Neuronal stem cell (in vitro differentiated cells): ENCODE measurements at regions not wholly inside any gene's neighbourhood (a gene's known extent, or its start where the extent isn't known, plus 50 kb on each side); places are given as distances from the start of the nearest gene placed in this dataset.

ENCODE experiments used
- DNase-seq: peaks from one replicate; pipeline ENCODE4 v3.0.0-alpha.2; 2013; ENCODE audit warnings: low spot score
- H2AFZ ChIP-seq: one replicate; pipeline ENCODE4 v1.6.1; 2013; ENCODE audit warnings: mild to moderate bottlenecking, low read length, inconsistent platforms
- H2AK5ac ChIP-seq: 2 replicates; pipeline ENCODE4 v1.6.1; 2013; ENCODE audit warnings: low read depth, mild to moderate bottlenecking, inconsistent platforms, low read length, moderate library complexity, mixed read lengths
- H2BK120ac ChIP-seq: 2 replicates; pipeline ENCODE4 v1.6.1; 2013; ENCODE audit warnings: low read depth, mild to moderate bottlenecking, inconsistent platforms, low read length, moderate library complexity, mixed read lengths
- H2BK12ac ChIP-seq: one replicate; pipeline ENCODE4 v1.6.1; 2013; ENCODE audit warnings: low read length, inconsistent platforms
- H2BK15ac ChIP-seq: 2 replicates; pipeline ENCODE4 v1.6.1; 2013; ENCODE audit warnings: mild to moderate bottlenecking, low read length, inconsistent platforms, mixed read lengths
- H2BK5ac ChIP-seq: one replicate; pipeline ENCODE4 v1.6.1; 2013; ENCODE audit warnings: inconsistent platforms, mild to moderate bottlenecking, low read length, moderate library complexity
- H3K14ac ChIP-seq: one replicate; pipeline ENCODE4 v1.6.1; 2013; ENCODE audit warnings: low read length, inconsistent platforms
- H3K18ac ChIP-seq: 2 replicates; pipeline ENCODE4 v1.6.1; 2013; ENCODE audit warnings: low read length, inconsistent platforms
- H3K23ac ChIP-seq: 2 replicates; pipeline ENCODE4 v1.6.1; 2013; ENCODE audit warnings: low read depth, mild to moderate bottlenecking, mixed read lengths, low read length, inconsistent platforms; ENCODE audit not compliant: poor library complexity
- H3K27ac ChIP-seq: replicated peaks from 3 replicates; pipeline ENCODE4 v1.5.1; 2013; ENCODE audit warnings: low read length, inconsistent platforms
- H3K27me3 ChIP-seq, 3 experiments: 2 replicates each; pipeline ENCODE4 v1.6.1; 2013; ENCODE audit warnings: low read length in 3 of 3, mild to moderate bottlenecking in 2 of 3, inconsistent platforms in 1 of 3, low read depth in 1 of 3, mixed read lengths in 1 of 3, moderate library complexity in 1 of 3; ENCODE audit not compliant: control insufficient read depth in 3 of 3, insufficient read depth in 3 of 3
- H3K36me3 ChIP-seq, 2 donors: replicated peaks in 1 of 2; 2 replicates each; pipeline ENCODE4 v1.6.1; 2013; ENCODE audit warnings: low read length in 2 of 2; ENCODE audit not compliant: control insufficient read depth in 2 of 2, insufficient read depth in 2 of 2
- H3K4ac ChIP-seq: 2 replicates; pipeline ENCODE4 v1.6.1; 2013; ENCODE audit warnings: inconsistent platforms, mild to moderate bottlenecking, low read length, moderate library complexity
- H3K4me1 ChIP-seq, 2 donors: 1 replicate in 1 of 2; 2 replicates in 1 of 2; pipeline ENCODE4 v1.6.1; 2013; ENCODE audit warnings: low read length in 2 of 2, low read depth in 1 of 2; ENCODE audit not compliant: control insufficient read depth in 2 of 2, insufficient read depth in 1 of 2
- H3K4me2 ChIP-seq: one replicate; pipeline ENCODE4 v1.6.1; 2013; ENCODE audit warnings: mild to moderate bottlenecking, low read length, inconsistent platforms; ENCODE audit not compliant: insufficient read depth, poor library complexity, severe bottlenecking
- H3K4me3 ChIP-seq, 2 donors: 2 replicates each; pipeline ENCODE4 v1.5.1; 2013; ENCODE audit warnings: low read length in 2 of 2, mild to moderate bottlenecking in 2 of 2, inconsistent platforms in 1 of 2, moderate library complexity in 1 of 2
- H3K79me1 ChIP-seq: one replicate; pipeline ENCODE4 v1.6.1; 2013; ENCODE audit warnings: low read depth, mild to moderate bottlenecking, inconsistent platforms, low read length, moderate library complexity
- H3K9ac ChIP-seq: one replicate; pipeline ENCODE4 v1.6.1; 2013; ENCODE audit warnings: mild to moderate bottlenecking, low read depth, low read length, inconsistent platforms; ENCODE audit not compliant: poor library complexity
- H3K9me3 ChIP-seq, 2 donors: replicated peaks in 1 of 2; 2 replicates each; pipeline versions ENCODE3 to v1.6.1; 2013; ENCODE audit warnings: low read length in 2 of 2, mild to moderate bottlenecking in 2 of 2, inconsistent platforms in 1 of 2, low read depth in 1 of 2, mixed read lengths in 1 of 2, moderate library complexity in 1 of 2; ENCODE audit not compliant: control insufficient read depth in 2 of 2, insufficient read depth in 1 of 2
- H4K8ac ChIP-seq: one replicate; pipeline ENCODE4 v1.6.1; 2013; ENCODE audit warnings: low read depth, mild to moderate bottlenecking, inconsistent platforms, low read length, moderate library complexity
- H4K91ac ChIP-seq: one replicate; pipeline ENCODE4 v1.6.1; 2013; ENCODE audit warnings: low read length, low read depth, mild to moderate bottlenecking, inconsistent platforms; ENCODE audit not compliant: poor library complexity
- WGBS, 2 donors: extraction: QIAGEN DNeasy Blood & Tissue Kit; methylation state at CpG; one replicate each; pipeline ENCODE4 v1.1.7; 2013; ENCODE audit warnings: missing lambda C conversion rate in 2 of 2, mixed read lengths in 1 of 2; ENCODE audit not compliant: insufficient read length in 2 of 2, insufficient replicate concordance in 1 of 2; ENCODE audit errors: extremely low coverage in 2 of 2; 5-methylcytosine and 5-hydroxymethylcytosine counted together

DNA sequence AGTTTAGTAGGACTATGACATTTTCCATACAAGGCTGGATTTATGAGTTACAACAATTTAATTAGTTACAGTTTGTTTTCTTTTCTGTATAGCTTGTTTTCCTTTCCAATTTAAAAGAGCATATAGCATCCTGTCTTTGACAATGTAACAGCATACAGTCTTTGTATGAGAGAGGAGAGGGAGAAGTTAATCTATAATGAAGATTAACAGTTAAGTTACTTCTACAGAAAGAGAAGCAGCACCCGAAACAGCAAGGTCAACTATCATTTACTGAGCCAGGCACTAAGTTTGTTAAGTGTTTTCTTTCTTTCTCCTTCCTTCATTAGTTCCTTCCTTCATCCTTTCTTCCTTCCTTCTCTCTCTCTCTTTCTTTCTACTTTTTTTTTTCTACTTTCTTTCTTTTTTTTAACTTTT is 52.3 kb upstream of the RAB4A start:
- Histone ChIP-seq H3K9ac (no peak overlapping the region), H2BK15ac (no peak overlapping the region), H2BK12ac (no peak overlapping the region), H3K79me1 (no peaks in the 10 kb centered on the region), H3K27ac (no peak overlapping the region), H2BK5ac (no peak overlapping the region), H2AFZ (no peak overlapping the region), H2AK5ac (no peak overlapping the region), H2BK120ac (no peak overlapping the region), H3K27me3 (peaks cover 0 to 4% (median 0%) of the 10 kb centered on the region in 3 experiments), H4K8ac (no peak overlapping the region), H3K4ac (no peak overlapping the region), H3K18ac (no peak overlapping the region), H3K36me3 (no peaks in the 10 kb centered on the region), H3K4me3 (no peak overlapping the region), H3K23ac (no peak overlapping the region), H3K4me2 (no peak overlapping the region), H3K4me1 (no peaks in the 10 kb centered on the region), H3K14ac (no peak overlapping the region), H3K9me3 (no peaks in the 10 kb centered on the region), H4K91ac (no peak overlapping the region)
- WGBS, 2 donors = no CpG with 5 or more reads among the region's 1 CpG
- DNase-seq = no peak

DNA sequence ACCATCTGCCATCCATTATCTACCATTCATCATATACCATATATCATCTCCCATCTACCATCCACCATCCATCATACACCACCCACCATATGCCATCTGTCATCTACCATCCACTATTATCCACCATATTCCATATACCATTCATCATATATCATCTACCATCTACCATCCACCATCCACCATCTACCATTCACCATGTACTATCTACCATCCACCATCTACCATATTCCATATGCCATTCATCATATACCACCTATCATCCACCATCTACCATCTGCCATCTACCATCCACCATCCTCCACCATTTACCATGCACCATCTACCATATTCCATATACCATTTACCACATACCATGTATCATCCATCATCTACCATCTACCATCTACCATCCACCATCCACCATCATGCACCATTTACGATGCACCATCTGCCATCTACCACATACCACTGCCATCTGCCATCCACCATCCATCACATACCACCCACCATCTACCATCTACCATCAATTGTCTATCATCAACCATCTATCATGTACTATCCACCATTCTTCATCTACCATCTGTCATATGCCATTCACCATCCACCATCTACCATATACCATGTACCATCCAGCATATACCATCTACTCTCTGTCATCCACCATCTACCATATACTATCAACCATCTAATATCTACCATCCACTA is 50.6 kb upstream of the RAB4A start:
- Histone ChIP-seq H3K9me3 (no peaks in the 10 kb centered on the region), H3K27me3 (peaks cover 0 to 14% (median 0%) of the 10 kb centered on the region in 3 experiments), H2BK12ac (no peak overlapping the region), H3K27ac (no peak overlapping the region), H3K23ac (no peak overlapping the region), H2BK120ac (no peak overlapping the region), H2AFZ (no peak overlapping the region), H3K4me1 (no peaks in the 10 kb centered on the region), H4K91ac (no peak overlapping the region), H3K4me2 (no peak overlapping the region), H2BK5ac (no peak overlapping the region), H3K9ac (peak overlapping the region; percentile 66), H4K8ac (no peak overlapping the region), H3K36me3 (no peaks in the 10 kb centered on the region), H2AK5ac (no peak overlapping the region), H3K4ac (no peak overlapping the region), H3K79me1 (no peaks in the 10 kb centered on the region), H3K14ac (no peak overlapping the region), H3K18ac (no peak overlapping the region), H3K4me3 (no peak overlapping the region), H2BK15ac (no peak overlapping the region)
- WGBS, 2 donors = 100% methylated on average over 1 of the region's 1 CpG; no CpG with 5 or more reads in 1 of the 2 donors
- no peak for DNase-seq

DNA sequence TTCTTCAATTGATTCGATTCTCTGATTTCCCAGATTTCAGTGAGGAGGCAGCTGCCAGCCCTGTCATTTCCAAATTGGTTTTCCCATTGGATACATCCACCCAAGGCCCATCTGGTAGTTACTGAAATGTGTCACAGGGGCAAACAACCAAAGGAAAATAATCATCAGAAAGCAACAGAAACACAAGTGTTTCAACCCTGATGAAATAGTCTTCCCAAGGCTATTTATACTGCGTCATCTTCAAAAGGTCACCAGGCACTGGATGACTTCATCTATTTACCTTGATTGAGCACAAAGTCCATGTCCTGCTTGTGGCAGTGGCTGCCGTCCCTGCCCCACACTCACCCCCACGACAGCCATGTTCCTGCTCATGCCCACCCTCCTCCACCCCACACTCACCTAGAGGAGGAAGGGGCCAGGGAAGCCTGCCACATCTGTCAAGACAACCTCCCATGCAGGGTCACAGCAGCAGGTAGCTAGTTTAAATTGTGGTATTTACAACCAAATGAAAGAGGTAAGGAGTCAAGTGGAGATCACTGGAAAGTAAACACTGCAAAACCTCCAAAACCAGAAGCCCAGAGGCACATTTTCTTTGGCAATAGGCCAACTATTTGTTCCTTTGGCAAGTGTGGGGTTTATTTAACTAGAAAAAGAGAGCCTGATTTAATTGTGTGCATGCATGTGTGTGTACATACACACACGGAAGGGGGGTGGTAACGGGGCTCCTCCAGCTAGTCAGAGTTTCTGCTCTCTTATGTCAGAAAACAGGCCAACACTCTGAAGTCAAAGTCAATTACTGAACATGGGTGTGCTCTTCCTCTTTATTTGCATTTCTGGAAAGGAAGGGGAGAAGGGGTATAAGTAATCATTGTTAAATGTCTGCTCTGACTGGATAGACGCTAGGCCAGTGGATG is 49.5 kb upstream of the RAB4A start:
- Histone ChIP-seq H3K27ac (no peak overlapping the region), H2BK5ac (no peak overlapping the region), H3K18ac (no peak overlapping the region), H3K14ac (no peak overlapping the region), H3K4me1 (no peaks in the 10 kb centered on the region), H2BK15ac (no peak overlapping the region), H3K9me3 (no peaks in the 10 kb centered on the region), H2BK120ac (no peak overlapping the region), H2AK5ac (no peak overlapping the region), H3K36me3 (no peaks in the 10 kb centered on the region), H3K4ac (no peak overlapping the region), H3K27me3 (peaks cover 0 to 14% (median 0%) of the 10 kb centered on the region in 3 experiments), H2AFZ (no peak overlapping the region), H3K4me2 (no peak overlapping the region), H4K91ac (no peak overlapping the region), H2BK12ac (no peak overlapping the region), H3K23ac (no peak overlapping the region), H3K9ac (no peak overlapping the region), H3K79me1 (no peaks in the 10 kb centered on the region), H4K8ac (no peak overlapping the region), H3K4me3 (peak overlapping the region in 1 of 2 donors; percentile 9)
- DNase-seq = no peak
- no CpG with 5 or more reads among the region's 7 CpGs for WGBS, 2 donors
